ENCODE measurements at regions not wholly inside any gene's neighbourhood (a gene's known extent, or its start where the extent isn't known, plus 50 kb on each side); places are given as distances from the start of the nearest gene placed in this dataset.

GRCh38 chr4:123770884-123771283, 374.3 kb downstream of the SPRY1 start:
- Histone ChIP-seq H3K27ac (ENCODE audit: control insufficient read depth, insufficient read depth, low read length) (no peak overlapping the region), H2AFZ (ENCODE audit: control insufficient read depth, low read length) (no peak overlapping the region), H3K9me3 (ENCODE audit: control insufficient read depth, low read depth, low read length) (no peaks in the 10 kb centered on the region), H3K79me2 (ENCODE audit: control insufficient read depth, insufficient read depth, low read length) (no peaks in the 10 kb centered on the region), H3K4me3 (ENCODE audit: control insufficient read depth in 2 of 3, extremely low read depth in 1 of 3, insufficient read depth in 2 of 3, low read depth in 1 of 3, low read length in 3 of 3) (no peak overlapping the region), H3K36me3 (ENCODE audit: control insufficient read depth in 2 of 2, extremely low read depth in 1 of 2, insufficient read depth in 2 of 2, low read length in 2 of 2) (no peaks in the 10 kb centered on the region), H3K27me3 (ENCODE audit: control insufficient read depth, extremely low read depth, insufficient read depth, low read length) (no peaks in the 10 kb centered on the region), H3K4me2 (ENCODE audit: control insufficient read depth, extremely low read depth, insufficient read depth, low read depth, low read length) (no peak overlapping the region), H3K9ac (ENCODE audit: control insufficient read depth, extremely low read depth, insufficient read depth, low read length) (no peak overlapping the region), H3K4me1 (ENCODE audit: control insufficient read depth, extremely low read depth, insufficient read depth, low read length) (no peaks in the 10 kb centered on the region), H3K9me1 (ENCODE audit: control insufficient read depth, extremely low read depth, insufficient read depth, low read length) (no peaks in the 10 kb centered on the region), H4K20me1 (ENCODE audit: control insufficient read depth, extremely low read depth, insufficient read depth, low read length) (no peaks in the 10 kb centered on the region)
- TF ChIP-seq EZH2 (IDR thresholded peaks at IDR 0.05; ENCODE audit: low read length) (no peak), CTCF (optimal IDR thresholded peaks at IDR 0.05 in 1 of 3, IDR thresholded peaks at IDR 0.05 in 1 of 3, conservative IDR thresholded peaks at IDR 0.05 in 1 of 3; ENCODE audit: extremely low read depth in 1 of 3, insufficient read depth in 2 of 3, low read length in 3 of 3) (no peak)
- FAIRE-seq (no peak), DNase-seq (ENCODE audit: low read depth, low spot score) (no peak)
- dilution Hi-C loops (cut with MboI; ENCODE audit: extremely low pct_ligation_motif_present, low sequenced_read_pairs), result no loop called here

- H3K36me3 ChIP-seq (ENCODE audit: control insufficient read depth in 2 of 2, extremely low read depth in 1 of 2, insufficient read depth in 2 of 2, low read length in 2 of 2), result no peaks in the 10 kb centered on the region
- dilution Hi-C loops (cut with MboI; ENCODE audit: extremely low pct_ligation_motif_present, low sequenced_read_pairs), result no loop called here
- no peak overlapping the region for H3K27ac ChIP-seq (ENCODE audit: control insufficient read depth, insufficient read depth, low read length)
- no peaks in the 10 kb centered on the region for H3K79me2 ChIP-seq (ENCODE audit: control insufficient read depth, insufficient read depth, low read length)
- no peak for DNase-seq (ENCODE audit: low read depth, low spot score)
- H3K4me1 ChIP-seq (ENCODE audit: control insufficient read depth, extremely low read depth, insufficient read depth, low read length), result no peaks in the 10 kb centered on the region
- no peak overlapping the region for H2AFZ ChIP-seq (ENCODE audit: control insufficient read depth, low read length)
- H3K27me3 ChIP-seq (ENCODE audit: control insufficient read depth, extremely low read depth, insufficient read depth, low read length), result no peaks in the 10 kb centered on the region
- no peak overlapping the region for H3K9ac ChIP-seq (ENCODE audit: control insufficient read depth, extremely low read depth, insufficient read depth, low read length)
- H3K9me3 ChIP-seq (ENCODE audit: control insufficient read depth, low read depth, low read length), result no peaks in the 10 kb centered on the region
- FAIRE-seq, result no peak
- TF ChIP-seq CTCF (optimal IDR thresholded peaks at IDR 0.05 in 1 of 3, IDR thresholded peaks at IDR 0.05 in 1 of 3, conservative IDR thresholded peaks at IDR 0.05 in 1 of 3; ENCODE audit: extremely low read depth in 1 of 3, insufficient read depth in 2 of 3, low read length in 3 of 3) (no peak), EZH2 (IDR thresholded peaks at IDR 0.05; ENCODE audit: low read length) (no peak)
- H3K4me3 ChIP-seq (ENCODE audit: control insufficient read depth in 2 of 3, extremely low read depth in 1 of 3, insufficient read depth in 2 of 3, low read depth in 1 of 3, low read length in 3 of 3), result no peak overlapping the region
- H4K20me1 ChIP-seq (ENCODE audit: control insufficient read depth, extremely low read depth, insufficient read depth, low read length), result no peaks in the 10 kb centered on the region
- H3K9me1 ChIP-seq (ENCODE audit: control insufficient read depth, extremely low read depth, insufficient read depth, low read length), result no peaks in the 10 kb centered on the region
- no peak overlapping the region for H3K4me2 ChIP-seq (ENCODE audit: control insufficient read depth, extremely low read depth, insufficient read depth, low read depth, low read length)
These were observed 379.7 kb downstream of the SPRY1 start for GRCh38 chr4:123776267-123776666.
